Hepatocyte (in vitro differentiated cells): ENCODE measurements at regions not wholly inside any gene's neighbourhood (a gene's known extent, or its start where the extent isn't known, plus 50 kb on each side); places are given as distances from the start of the nearest gene placed in this dataset.

Experiments
- EZH2 ChIP-seq: fragments of 200-600 bp; sonication (generic); IDR thresholded peaks from 2 replicates; pipeline ENCODE4 v1.6.1; 2016; ENCODE audit warnings: antibody characterized with exemption, mild to moderate bottlenecking, borderline replicate concordance
- EZH2phosphoT487 ChIP-seq: fragments of 200-600 bp; sonication (generic); IDR thresholded peaks from one replicate; pipeline ENCODE4 v1.6.1; 2018; ENCODE audit warnings: antibody characterized with exemption, mild to moderate bottlenecking, low read depth, moderate library complexity; ENCODE audit not compliant: unreplicated experiment, severe bottlenecking
- TF ChIP-seq, protein P1 (sequence below): fragments of 200-600 bp; sonication (generic); IDR thresholded peaks from 2 replicates; pipeline ENCODE4 v1.5.1; 2016; ENCODE audit warnings: antibody characterized with exemption, mild to moderate bottlenecking; ENCODE audit not compliant: poor library complexity

DNA sequence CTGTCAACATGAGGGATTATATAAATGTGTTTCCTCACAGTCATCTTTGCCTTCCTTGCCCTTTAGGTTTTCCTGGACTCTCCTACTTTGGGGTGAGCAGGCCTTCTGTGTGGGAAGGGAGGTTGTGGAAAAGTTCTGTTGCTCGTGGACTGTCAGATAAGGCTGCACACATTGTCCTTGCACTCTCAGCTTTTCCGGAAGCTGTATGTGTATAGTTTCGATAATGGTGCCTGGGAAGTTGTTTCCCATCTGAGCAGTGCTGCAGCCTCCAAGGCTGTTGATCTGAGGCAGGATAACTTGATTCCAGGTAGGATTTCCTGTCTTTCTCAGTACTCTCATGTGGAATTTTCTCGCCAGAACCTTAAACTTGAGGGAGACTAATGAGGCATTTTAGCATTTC is 297.8 kb upstream of the AZI2 start:
- no peak for TF ChIP-seq EZH2
- TF ChIP-seq, protein P1, sequence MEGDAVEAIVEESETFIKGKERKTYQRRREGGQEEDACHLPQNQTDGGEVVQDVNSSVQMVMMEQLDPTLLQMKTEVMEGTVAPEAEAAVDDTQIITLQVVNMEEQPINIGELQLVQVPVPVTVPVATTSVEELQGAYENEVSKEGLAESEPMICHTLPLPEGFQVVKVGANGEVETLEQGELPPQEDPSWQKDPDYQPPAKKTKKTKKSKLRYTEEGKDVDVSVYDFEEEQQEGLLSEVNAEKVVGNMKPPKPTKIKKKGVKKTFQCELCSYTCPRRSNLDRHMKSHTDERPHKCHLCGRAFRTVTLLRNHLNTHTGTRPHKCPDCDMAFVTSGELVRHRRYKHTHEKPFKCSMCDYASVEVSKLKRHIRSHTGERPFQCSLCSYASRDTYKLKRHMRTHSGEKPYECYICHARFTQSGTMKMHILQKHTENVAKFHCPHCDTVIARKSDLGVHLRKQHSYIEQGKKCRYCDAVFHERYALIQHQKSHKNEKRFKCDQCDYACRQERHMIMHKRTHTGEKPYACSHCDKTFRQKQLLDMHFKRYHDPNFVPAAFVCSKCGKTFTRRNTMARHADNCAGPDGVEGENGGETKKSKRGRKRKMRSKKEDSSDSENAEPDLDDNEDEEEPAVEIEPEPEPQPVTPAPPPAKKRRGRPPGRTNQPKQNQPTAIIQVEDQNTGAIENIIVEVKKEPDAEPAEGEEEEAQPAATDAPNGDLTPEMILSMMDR = no peak
- TF ChIP-seq EZH2phosphoT487 = no peak
